Stomach (tissue), 8 donors: ENCODE measurements at regions not wholly inside any gene's neighbourhood (a gene's known extent, or its start where the extent isn't known, plus 50 kb on each side); places are given as distances from the start of the nearest gene placed in this dataset.

Source experiments
- DNase-seq, 2 donors: peaks; one replicate each; pipeline versions ENCODE4 v3.0.0 to v3.0.0-alpha.2; 2013 to 2019
- H3K27ac ChIP-seq, 5 donors: fragments of 200-600 bp in 4 of 5; sonication (generic) in 4 of 5; one replicate each; pipeline ENCODE4 v1.5.1; 2013 to 2019; ENCODE audit warnings: mild to moderate bottlenecking in 1 of 5, moderate library complexity in 1 of 5
- H3K27me3 ChIP-seq, 3 donors: fragments of 200-600 bp; sonication (generic); one replicate each; pipeline ENCODE4 v1.5.1; 2017 to 2019; ENCODE audit warnings: mixed run types in 1 of 3
- H3K36me3 ChIP-seq, 4 donors: fragments of 200-600 bp; sonication (generic); 1 replicate in 3 of 4; 2 replicates in 1 of 4; pipeline ENCODE4 v1.5.1; 2016 to 2019
- H3K4me1 ChIP-seq, 4 donors: fragments of 200-600 bp; sonication (generic); one replicate each; pipeline ENCODE4 v1.5.1; 2016 to 2019
- H3K4me3 ChIP-seq, 4 donors: fragments of 200-600 bp; sonication (generic) in 3 of 4; one replicate each; pipeline ENCODE4 v1.5.1; 2016 to 2019; ENCODE audit warnings: mild to moderate bottlenecking in 1 of 4
- H3K9me3 ChIP-seq, 4 donors: fragments of 200-600 bp; sonication (generic); one replicate each; pipeline ENCODE4 v1.5.1; 2016 to 2019
- CTCF ChIP-seq, 7 experiments: fragments of 450-650 bp in 4 of 7; fragments of 200-600 bp in 3 of 7; sonication (generic) in 3 of 7; IDR thresholded peaks; one replicate each; pipeline ENCODE4 v1.5.1; 2016 to 2019; ENCODE audit warnings: antibody characterized with exemption in 7 of 7, control low read depth in 2 of 7, mild to moderate bottlenecking in 1 of 7
- EP300 ChIP-seq: sonication (generic); formaldehyde crosslinking; IDR thresholded peaks from one replicate; pipeline ENCODE4 v1.6.1; 2017; ENCODE audit warnings: antibody characterized with exemption
- POLR2A ChIP-seq, 4 donors: fragments of 450-650 bp; IDR thresholded peaks; one replicate each; pipeline ENCODE4 v1.6.1; 2016; ENCODE audit warnings: antibody characterized with exemption in 4 of 4, control low read depth in 2 of 4, mild to moderate bottlenecking in 1 of 4, moderate library complexity in 1 of 4
- POLR2AphosphoS5 ChIP-seq, 3 donors: sonication (generic); formaldehyde crosslinking; IDR thresholded peaks; one replicate each; pipeline ENCODE4 v1.6.1; 2016; ENCODE audit warnings: antibody characterized with exemption in 3 of 3
- WGBS, 5 donors: extraction: QIAGEN DNeasy Blood & Tissue Kit in 3 of 5; methylation state at CpG; one replicate each; pipeline versions ENCODE4 v1.1.5 to v1.1.7; 2013 to 2018; 5-methylcytosine and 5-hydroxymethylcytosine counted together
- intact Hi-C: fragments of 100-400 bp; cut with DNase I; formaldehyde crosslinking; loops from one replicate; pipeline ENCODE4 v1.15.1; 2023; ENCODE audit warnings: low total_unique reads
- donor health status: healthy with polysubstance abuse.
- donor health status: Bipolar disorder and iron deficiency.
- donor health status: healthy.

- Histone ChIP-seq H3K27ac (no peak overlapping the region), H3K4me3 (no peak overlapping the region), H3K27me3 (no peaks in the 10 kb centered on the region), H3K4me1 (peaks cover 0 to 5% (median 3%) of the 10 kb centered on the region in 4 donors), H3K9me3 (peaks cover 5 to 34% (median 18%) of the 10 kb centered on the region in 4 donors), H3K36me3 (no peaks in the 10 kb centered on the region)
- 83 to 95% (median 89%) methylated on average over 3 of the region's 3 CpGs for WGBS, 5 donors
- TF ChIP-seq POLR2AphosphoS5 (IDR thresholded peaks at IDR 0.05) = no peak
- intact Hi-C loops = no loop called here
- DNase-seq = no peak
Observed at GRCh38 chr12:58032156-58032555, 90.8 kb downstream of the ATP23 start.

- intact Hi-C loops = no loop called here
- Histone ChIP-seq H3K9me3 (peaks cover 5 to 43% (median 29%) of the 10 kb centered on the region in 4 donors), H3K27me3 (no peaks in the 10 kb centered on the region), H3K27ac (no peak overlapping the region), H3K36me3 (no peaks in the 10 kb centered on the region), H3K4me3 (no peak overlapping the region), H3K4me1 (no peaks in the 10 kb centered on the region)
- DNase-seq = no peak
- TF ChIP-seq CTCF (IDR thresholded peaks at IDR 0.05) (no peak), EP300 (no peak), POLR2A (IDR thresholded peaks at IDR 0.05) (no peak), POLR2AphosphoS5 (IDR thresholded peaks at IDR 0.05) (no peak)
Observed at GRCh38 chr12:58033831-58034230, 92.5 kb downstream of the ATP23 start.

- Histone ChIP-seq H3K36me3 (no peaks in the 10 kb centered on the region), H3K27ac (no peak overlapping the region), H3K4me1 (no peaks in the 10 kb centered on the region), H3K9me3 (peaks cover 5 to 45% (median 32%) of the 10 kb centered on the region in 4 donors), H3K4me3 (no peak overlapping the region), H3K27me3 (no peaks in the 10 kb centered on the region)
- no peak for DNase-seq
- WGBS, 5 donors = 65 to 87% (median 79%) methylated on average over 2 to 3 of the region's 3 CpGs
- no peak for TF ChIP-seq POLR2AphosphoS5 (IDR thresholded peaks at IDR 0.05)
- TF ChIP-seq POLR2A (IDR thresholded peaks at IDR 0.05) = no peak
- no peak for TF ChIP-seq EP300
- no peak for TF ChIP-seq CTCF (IDR thresholded peaks at IDR 0.05)
- intact Hi-C loops = no loop called here
Observed at GRCh38 chr12:58034311-58034710, 92.9 kb downstream of the ATP23 start.

GRCh38 chr12:58034712-58035111 is 93.3 kb downstream of the ATP23 start:
- Histone ChIP-seq H3K27ac (no peak overlapping the region), H3K4me1 (no peaks in the 10 kb centered on the region), H3K36me3 (no peaks in the 10 kb centered on the region), H3K4me3 (no peak overlapping the region), H3K9me3 (peaks cover 5 to 45% (median 34%) of the 10 kb centered on the region in 4 donors), H3K27me3 (no peaks in the 10 kb centered on the region)
- intact Hi-C loops = no loop called here
- TF ChIP-seq CTCF (IDR thresholded peaks at IDR 0.05) (no peak), POLR2A (IDR thresholded peaks at IDR 0.05) (no peak), EP300 (no peak), POLR2AphosphoS5 (IDR thresholded peaks at IDR 0.05) (no peak)
- 0 to 50% (median 29%) methylated on average over 1 of the region's 1 CpG for WGBS, 5 donors
- DNase-seq = no peak

- H3K27me3 ChIP-seq = peaks cover 0 to 9% (median 0%) of the 10 kb centered on the region in 3 donors
- no peaks in the 10 kb centered on the region for H3K36me3 ChIP-seq
- whole genome bisulfite sequencing, 5 donors = 89 to 94% (median 91%) methylated on average over 2 of the region's 2 CpGs
- H3K27ac ChIP-seq = no peak overlapping the region
- DNase-seq = no peak
- intact Hi-C loops = no loop called here
- no peak for TF ChIP-seq CTCF (IDR thresholded peaks at IDR 0.05)
- TF ChIP-seq POLR2A (IDR thresholded peaks at IDR 0.05) = no peak
- no peak for TF ChIP-seq EP300
- no peak for TF ChIP-seq POLR2AphosphoS5 (IDR thresholded peaks at IDR 0.05)
- H3K4me1 ChIP-seq = no peaks in the 10 kb centered on the region
- H3K9me3 ChIP-seq = peaks cover 0 to 42% (median 30%) of the 10 kb centered on the region in 4 donors
- no peak overlapping the region for H3K4me3 ChIP-seq
Observed at GRCh38 chr12:58041441-58041840, 100.1 kb downstream of the ATP23 start.
